NCI-H2196 (cell line): ENCODE measurements at regions not wholly inside any gene's neighbourhood (a gene's known extent, or its start where the extent isn't known, plus 50 kb on each side); places are given as distances from the start of the nearest gene placed in this dataset.
A peak's percentile ranks its signal among the peaks of the same experiment; 100 is the strongest.
"Not testable (repeated sequence)": the region's sequence is repeated elsewhere in the genome, so short reads cannot be mapped to it uniquely, and the experiment has no call there.

Source experiments
- DNase-seq: peaks from one replicate; lab custom pipeline; 2025; ENCODE audit not compliant: unreplicated experiment; lab: John Stamatoyannopoulos, UW

- no peak for DNase-seq
Measured at GRCh38 chr7:32765185-32765584, 126.4 kb downstream of the KBTBD2 start.

GRCh38 chr7:32762925-32763293 lies 128.7 kb downstream of the KBTBD2 start:
- no peak for DNase-seq

- not testable (repeated sequence) for DNase-seq
Measured at GRCh38 chr7:32762206-32762924, 129.2 kb downstream of the KBTBD2 start.

- no peak for DNase-seq
Measured at GRCh38 chr7:32761451-32762205, 129.9 kb downstream of the KBTBD2 start.

GRCh38 chr7:32760755-32761154 lies 130.8 kb downstream of the KBTBD2 start:
- not testable (repeated sequence) for DNase-seq

GRCh38 chr7:32759859-32760258 lies 131.7 kb downstream of the KBTBD2 start:
- DNase-seq: not testable (repeated sequence)

GRCh38 chr7:32753872-32754271 lies 137.7 kb downstream of the KBTBD2 start:
- DNase-seq: not testable (repeated sequence)

- DNase-seq: not testable (repeated sequence)
Measured at GRCh38 chr7:32748337-32748736, 143.2 kb downstream of the KBTBD2 start.

- DNase-seq: not testable (repeated sequence)
Measured at GRCh38 chr7:32747443-32748148, 144.0 kb downstream of the KBTBD2 start.

- not testable (repeated sequence) for DNase-seq
Measured at GRCh38 chr7:32741853-32742476, 149.6 kb downstream of the KBTBD2 start.

GRCh38 chr7:32739749-32740148 lies 151.8 kb downstream of the KBTBD2 start:
- not testable (repeated sequence) for DNase-seq

GRCh38 chr7:32738390-32738789 lies 153.2 kb downstream of the KBTBD2 start:
- not testable (repeated sequence) for DNase-seq

- DNase-seq: not testable (repeated sequence)
Measured at GRCh38 chr7:32732767-32733166, 158.8 kb downstream of the KBTBD2 start.

GRCh38 chr7:32729335-32729675 lies 162.3 kb downstream of the KBTBD2 start:
- DNase-seq: not testable (repeated sequence)

GRCh38 chr7:32728412-32729334 lies 162.9 kb downstream of the KBTBD2 start:
- DNase-seq: peak; percentile 59

- peak; percentile 43 for DNase-seq
Measured at GRCh38 chr7:32727483-32728411, 163.8 kb downstream of the KBTBD2 start.

GRCh38 chr7:32722837-32723236 lies 168.7 kb downstream of the KBTBD2 start:
- DNase-seq: not testable (repeated sequence)

GRCh38 chr7:32694182-32694581 lies 197.4 kb downstream of the KBTBD2 start:
- DNase-seq: no peak
